Neural crest cell (in vitro differentiated cells): ENCODE measurements at regions not wholly inside any gene's neighbourhood (a gene's known extent, or its start where the extent isn't known, plus 50 kb on each side); places are given as distances from the start of the nearest gene placed in this dataset.
A peak's percentile ranks its signal among the peaks of the same experiment; 100 is the strongest.

Experiments used
- DNase-seq: peaks from one replicate; pipeline ENCODE4 v3.0.0; 2021; ENCODE audit warnings: low read depth, mixed read lengths, low spot score
- H3K27ac Mint-ChIP-seq: one replicate; pipeline ENCODE4 v1.8.0; 2021; ENCODE audit warnings: mild to moderate bottlenecking, mixed read lengths; ENCODE audit not compliant: unreplicated experiment
- H3K27me3 Mint-ChIP-seq: 2 replicates; pipeline ENCODE4 v1.8.0; 2021; ENCODE audit warnings: low read depth, mild to moderate bottlenecking, mixed read lengths
- H3K36me3 Mint-ChIP-seq: 2 replicates; pipeline ENCODE4 v1.8.0; 2021; ENCODE audit warnings: low read depth, mild to moderate bottlenecking, mixed read lengths
- H3K4me1 Mint-ChIP-seq: 2 replicates; pipeline ENCODE4 v1.8.0; 2021; ENCODE audit warnings: mixed read lengths
- H3K4me3 Mint-ChIP-seq: one replicate; pipeline ENCODE4 v1.8.0; 2021; ENCODE audit warnings: mild to moderate bottlenecking, mixed read lengths
- H3K9me3 Mint-ChIP-seq: 2 replicates; pipeline ENCODE4 v1.8.0; 2021; ENCODE audit warnings: mixed read lengths
- TF ChIP-seq, protein P1 (sequence below): fragments of 200-600 bp; sonication (generic); conservative IDR thresholded peaks from 2 replicates; pipeline ENCODE4 v1.5.0; 2021; ENCODE audit warnings: antibody characterized with exemption, mild to moderate bottlenecking

DNA sequence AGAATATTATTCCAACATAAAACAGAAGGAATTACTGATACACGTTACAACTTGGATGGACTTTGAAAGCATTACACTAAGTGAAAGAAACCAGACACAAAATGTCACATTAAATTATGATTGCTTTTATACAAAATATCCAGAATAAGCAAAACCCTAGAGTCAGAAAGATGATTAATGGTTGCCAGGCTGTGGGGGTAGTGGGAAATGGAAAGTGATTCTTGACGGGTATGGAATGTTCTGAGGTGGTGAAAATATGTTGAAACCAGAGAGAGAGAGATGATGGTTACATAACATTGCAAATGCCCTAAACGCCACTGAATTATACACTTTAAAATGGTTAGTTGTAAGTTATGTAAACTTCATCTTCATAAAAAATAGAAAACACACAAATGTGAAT is 1057.2 kb upstream of the TMEFF2 start:
- Mint-ChIP-seq H3K27me3 (no peaks in the 10 kb centered on the region), H3K36me3 (no peaks in the 10 kb centered on the region), H3K27ac (no peak overlapping the region), H3K4me3 (no peak overlapping the region), H3K4me1 (no peaks in the 10 kb centered on the region), H3K9me3 (no peaks in the 10 kb centered on the region)
- DNase-seq = no peak
- TF ChIP-seq, protein P1, sequence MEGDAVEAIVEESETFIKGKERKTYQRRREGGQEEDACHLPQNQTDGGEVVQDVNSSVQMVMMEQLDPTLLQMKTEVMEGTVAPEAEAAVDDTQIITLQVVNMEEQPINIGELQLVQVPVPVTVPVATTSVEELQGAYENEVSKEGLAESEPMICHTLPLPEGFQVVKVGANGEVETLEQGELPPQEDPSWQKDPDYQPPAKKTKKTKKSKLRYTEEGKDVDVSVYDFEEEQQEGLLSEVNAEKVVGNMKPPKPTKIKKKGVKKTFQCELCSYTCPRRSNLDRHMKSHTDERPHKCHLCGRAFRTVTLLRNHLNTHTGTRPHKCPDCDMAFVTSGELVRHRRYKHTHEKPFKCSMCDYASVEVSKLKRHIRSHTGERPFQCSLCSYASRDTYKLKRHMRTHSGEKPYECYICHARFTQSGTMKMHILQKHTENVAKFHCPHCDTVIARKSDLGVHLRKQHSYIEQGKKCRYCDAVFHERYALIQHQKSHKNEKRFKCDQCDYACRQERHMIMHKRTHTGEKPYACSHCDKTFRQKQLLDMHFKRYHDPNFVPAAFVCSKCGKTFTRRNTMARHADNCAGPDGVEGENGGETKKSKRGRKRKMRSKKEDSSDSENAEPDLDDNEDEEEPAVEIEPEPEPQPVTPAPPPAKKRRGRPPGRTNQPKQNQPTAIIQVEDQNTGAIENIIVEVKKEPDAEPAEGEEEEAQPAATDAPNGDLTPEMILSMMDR = no peak

DNA sequence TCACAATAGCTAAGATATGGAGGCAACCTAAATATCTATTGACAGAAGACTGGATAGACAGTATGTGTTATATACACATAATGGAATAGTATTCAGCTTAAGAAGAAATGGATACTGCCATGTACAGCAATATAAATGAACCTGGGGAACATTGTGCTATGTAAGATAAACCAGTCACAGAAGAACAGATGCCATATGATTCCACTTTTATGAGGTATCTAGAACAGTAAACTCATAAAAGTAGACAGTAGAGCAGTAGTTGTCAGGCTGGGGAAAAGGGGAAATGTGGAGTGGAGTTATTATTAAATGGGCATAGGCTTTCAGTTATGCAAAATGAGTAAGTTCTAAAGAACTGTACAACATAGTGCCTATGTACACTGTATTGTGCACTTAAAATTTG is 1055.7 kb upstream of the TMEFF2 start:
- no peaks in the 10 kb centered on the region for H3K4me1 Mint-ChIP-seq
- peaks cover 3% of the 10 kb centered on the region for H3K9me3 Mint-ChIP-seq
- TF ChIP-seq, protein P1 = no peak
- no peak overlapping the region for H3K27ac Mint-ChIP-seq
- no peak for DNase-seq
- no peaks in the 10 kb centered on the region for H3K27me3 Mint-ChIP-seq
- no peak overlapping the region for H3K4me3 Mint-ChIP-seq
- no peaks in the 10 kb centered on the region for H3K36me3 Mint-ChIP-seq

DNA sequence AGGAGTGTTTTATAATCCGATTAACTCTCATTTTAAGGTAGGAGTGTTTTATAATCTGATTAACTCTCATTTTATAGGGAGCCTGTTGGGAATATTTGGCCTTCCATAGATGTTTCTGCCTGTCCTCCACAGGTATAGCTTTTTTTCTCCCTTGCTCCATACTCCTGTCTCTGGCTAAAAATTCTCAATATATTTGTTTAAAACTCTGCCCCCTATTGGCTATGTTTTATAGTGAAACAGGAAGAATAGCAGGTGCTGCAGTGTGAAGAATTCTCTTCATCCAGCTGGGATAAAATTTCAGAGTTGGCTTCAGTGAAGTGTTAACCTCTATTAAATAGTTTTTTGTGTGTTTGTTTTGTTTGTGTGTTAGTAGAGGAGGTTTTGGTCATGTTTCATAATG is 1046.0 kb upstream of the TMEFF2 start:
- Mint-ChIP-seq H3K4me1 (no peaks in the 10 kb centered on the region), H3K9me3 (peaks cover 2% of the 10 kb centered on the region), H3K27me3 (no peaks in the 10 kb centered on the region), H3K36me3 (no peaks in the 10 kb centered on the region), H3K27ac (no peak overlapping the region), H3K4me3 (no peak overlapping the region)
- DNase-seq = no peak
- TF ChIP-seq, protein P1 = peak; percentile 60

DNA sequence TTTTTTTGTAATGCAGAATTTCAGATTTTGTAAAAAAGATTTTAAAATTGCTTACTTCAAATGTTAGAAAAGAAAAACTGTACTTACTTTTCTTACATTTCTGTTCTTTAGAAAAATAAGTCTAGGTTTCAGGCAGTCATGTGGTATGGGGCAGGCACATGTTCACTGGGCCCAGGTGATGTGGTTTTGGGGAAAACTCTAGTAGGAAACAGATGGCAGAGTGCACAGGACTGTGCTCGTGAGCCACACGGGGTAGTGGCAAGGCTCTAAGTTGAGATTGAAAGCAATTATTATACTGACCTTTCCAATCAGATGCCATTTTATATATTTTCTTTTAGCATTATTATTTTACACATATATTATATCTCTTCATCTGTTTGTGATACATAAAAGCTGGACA is 1036.9 kb upstream of the TMEFF2 start:
- DNase-seq = no peak
- TF ChIP-seq, protein P1 = no peak
- Mint-ChIP-seq H3K36me3 (no peaks in the 10 kb centered on the region), H3K27ac (no peak overlapping the region), H3K9me3 (peaks cover 3% of the 10 kb centered on the region), H3K27me3 (no peaks in the 10 kb centered on the region), H3K4me3 (no peak overlapping the region), H3K4me1 (no peaks in the 10 kb centered on the region)

DNA sequence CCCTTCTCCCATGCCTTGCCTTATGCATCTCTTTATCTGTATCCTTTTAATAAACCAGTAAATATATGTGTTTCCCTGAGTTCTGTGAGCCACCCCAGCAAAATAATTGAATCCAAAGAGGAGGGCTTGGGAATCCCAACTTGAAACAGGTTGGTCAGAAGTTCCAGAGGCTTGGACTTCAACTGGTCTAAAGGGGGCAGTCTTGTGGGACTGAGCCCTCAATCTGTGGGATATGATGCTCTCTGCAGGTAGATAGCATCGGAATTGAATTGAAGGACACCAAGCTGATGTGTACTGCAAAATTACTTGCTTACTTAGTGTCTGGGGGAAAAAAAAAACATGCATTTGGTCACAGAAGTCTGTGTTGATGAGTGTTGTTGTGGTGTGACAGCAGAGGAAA is 1033.5 kb upstream of the TMEFF2 start:
- H3K4me3 Mint-ChIP-seq = no peak overlapping the region
- TF ChIP-seq, protein P1 = no peak
- H3K4me1 Mint-ChIP-seq = no peaks in the 10 kb centered on the region
- H3K36me3 Mint-ChIP-seq = no peaks in the 10 kb centered on the region
- H3K27ac Mint-ChIP-seq = peak overlapping the region; percentile 19
- peaks cover 3% of the 10 kb centered on the region for H3K9me3 Mint-ChIP-seq
- DNase-seq = no peak
- no peaks in the 10 kb centered on the region for H3K27me3 Mint-ChIP-seq

DNA sequence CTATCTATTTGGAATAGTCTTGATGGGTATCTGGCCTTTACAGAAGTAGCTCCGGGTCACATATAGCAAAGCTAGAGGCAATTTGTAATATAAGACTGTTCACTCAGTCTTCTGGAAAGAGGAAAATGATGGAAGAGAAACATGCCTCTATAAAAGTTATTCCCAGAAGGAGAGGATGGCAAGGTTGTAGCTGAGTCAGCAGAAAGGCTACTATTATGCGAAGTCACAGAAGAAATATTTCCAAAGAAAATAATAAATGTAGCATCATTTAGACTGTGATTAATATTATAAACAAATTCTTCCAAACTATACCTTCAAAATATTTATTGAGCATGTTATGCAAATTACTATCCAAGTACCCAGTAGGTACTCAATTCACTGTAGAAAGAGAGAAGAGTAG is 1027.7 kb upstream of the TMEFF2 start:
- TF ChIP-seq, protein P1 = no peak
- no peaks in the 10 kb centered on the region for H3K9me3 Mint-ChIP-seq
- no peak for DNase-seq
- no peaks in the 10 kb centered on the region for H3K27me3 Mint-ChIP-seq
- no peak overlapping the region for H3K4me3 Mint-ChIP-seq
- no peaks in the 10 kb centered on the region for H3K36me3 Mint-ChIP-seq
- H3K27ac Mint-ChIP-seq = no peak overlapping the region
- no peaks in the 10 kb centered on the region for H3K4me1 Mint-ChIP-seq
